Testis (tissue), 2 donors: ENCODE measurements at regions not wholly inside any gene's neighbourhood (a gene's known extent, or its start where the extent isn't known, plus 50 kb on each side); places are given as distances from the start of the nearest gene placed in this dataset.

ENCODE experiments used
- DNase-seq: peaks from one replicate; pipeline ENCODE4 v3.0.0-alpha.2; 2019
- H3K27ac ChIP-seq, 2 donors: fragments of 200-600 bp; sonication (generic); one replicate each; pipeline ENCODE4 v1.5.1; 2019
- H3K27me3 ChIP-seq: fragments of 200-600 bp; sonication (generic); one replicate; pipeline ENCODE4 v1.5.1; 2019
- H3K36me3 ChIP-seq: fragments of 200-600 bp; sonication (generic); one replicate; pipeline ENCODE4 v1.5.1; 2017; ENCODE audit warnings: low read depth; ENCODE audit errors: missing control alignments
- H3K4me1 ChIP-seq: fragments of 200-600 bp; sonication (generic); one replicate; pipeline ENCODE4 v1.5.1; 2019
- H3K4me3 ChIP-seq, 2 donors: fragments of 200-600 bp; sonication (generic); one replicate each; pipeline ENCODE4 v1.5.1; 2017 to 2019
- H3K9me3 ChIP-seq: fragments of 200-600 bp; sonication (generic); one replicate; pipeline ENCODE4 v1.5.1; 2017
- CTCF ChIP-seq, 3 experiments: fragments of 450-650 bp in 2 of 3; fragments of 200-600 bp in 1 of 3; sonication (generic) in 1 of 3; IDR thresholded peaks; one replicate each; pipeline ENCODE4 v1.5.1; 2016 to 2019; ENCODE audit warnings: antibody characterized with exemption in 3 of 3, mild to moderate bottlenecking in 2 of 3, moderate library complexity in 1 of 3
- POLR2A ChIP-seq: fragments of 450-650 bp; IDR thresholded peaks from one replicate; pipeline ENCODE4 v1.6.1; 2017; ENCODE audit warnings: antibody characterized with exemption, mild to moderate bottlenecking, moderate library complexity
- WGBS, 2 donors: methylation state at CpG; one replicate each; pipeline ENCODE4 v1.1.5; 2018; 5-methylcytosine and 5-hydroxymethylcytosine counted together
- intact Hi-C: fragments of 100-400 bp; cut with DNase I; formaldehyde crosslinking; loops from one replicate; pipeline ENCODE4 v1.15.1; 2023; ENCODE audit warnings: low total_unique reads

DNA sequence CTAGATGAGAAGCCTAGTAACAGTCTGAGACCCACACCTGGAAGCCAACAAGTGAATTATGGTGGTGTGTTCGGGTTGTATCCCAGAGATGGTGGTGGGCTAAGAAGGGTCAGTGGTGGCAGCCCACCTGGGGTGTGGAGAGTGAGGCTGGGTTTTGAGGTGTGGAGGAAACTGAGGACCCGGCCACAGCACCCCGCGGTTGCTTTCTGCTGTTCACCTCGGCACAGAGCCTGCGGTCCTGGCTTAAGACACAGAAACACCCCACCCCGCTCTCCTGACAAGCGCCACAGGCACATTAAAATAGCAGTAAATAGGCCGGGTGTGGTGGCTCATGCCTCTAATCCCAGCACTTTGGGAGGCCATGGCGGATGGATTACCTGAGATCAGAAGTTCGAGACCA is 395.1 kb downstream of the GLRX3 start:
- no peaks in the 10 kb centered on the region for H3K27me3 ChIP-seq
- H3K4me1 ChIP-seq, result no peaks in the 10 kb centered on the region
- no peaks in the 10 kb centered on the region for H3K9me3 ChIP-seq
- intact Hi-C loops, result no loop called here
- no peaks in the 10 kb centered on the region for H3K36me3 ChIP-seq
- WGBS, 2 donors, result 87 to 93% methylated on average over 11 of the region's 11 CpGs
- TF ChIP-seq POLR2A (no peak), CTCF (IDR thresholded peaks at IDR 0.05) (no peak)
- H3K4me3 ChIP-seq, result no peak overlapping the region
- no peak overlapping the region for H3K27ac ChIP-seq
- no peak for DNase-seq

DNA sequence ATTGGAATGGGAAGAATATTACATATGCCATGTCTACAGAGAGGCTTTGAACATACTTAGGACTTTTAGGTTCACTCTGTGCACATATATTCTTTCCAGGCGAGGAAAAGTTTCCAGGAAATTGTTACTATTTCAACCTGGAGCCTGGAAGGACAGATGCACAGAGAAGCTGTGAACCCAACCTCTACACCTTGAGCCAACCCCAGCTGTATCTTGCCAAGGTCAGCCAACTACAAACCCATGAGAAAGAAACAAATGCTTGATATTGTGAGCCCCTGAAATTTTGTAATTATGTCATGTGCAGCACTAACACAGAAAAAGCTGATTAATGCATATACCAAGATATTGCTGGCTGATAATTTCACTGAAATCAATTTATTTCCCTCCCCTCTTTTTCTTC is 404.9 kb downstream of the GLRX3 start:
- no peak for TF ChIP-seq CTCF (IDR thresholded peaks at IDR 0.05)
- TF ChIP-seq POLR2A, result no peak
- Histone ChIP-seq H3K27me3 (no peaks in the 10 kb centered on the region), H3K4me1 (no peaks in the 10 kb centered on the region), H3K27ac (no peak overlapping the region), H3K36me3 (no peaks in the 10 kb centered on the region), H3K9me3 (no peaks in the 10 kb centered on the region), H3K4me3 (no peak overlapping the region)
- DNase-seq, result no peak
- WGBS, 2 donors, result 80 to 82% methylated on average over 1 of the region's 1 CpG
- intact Hi-C loops, result no loop called here

DNA sequence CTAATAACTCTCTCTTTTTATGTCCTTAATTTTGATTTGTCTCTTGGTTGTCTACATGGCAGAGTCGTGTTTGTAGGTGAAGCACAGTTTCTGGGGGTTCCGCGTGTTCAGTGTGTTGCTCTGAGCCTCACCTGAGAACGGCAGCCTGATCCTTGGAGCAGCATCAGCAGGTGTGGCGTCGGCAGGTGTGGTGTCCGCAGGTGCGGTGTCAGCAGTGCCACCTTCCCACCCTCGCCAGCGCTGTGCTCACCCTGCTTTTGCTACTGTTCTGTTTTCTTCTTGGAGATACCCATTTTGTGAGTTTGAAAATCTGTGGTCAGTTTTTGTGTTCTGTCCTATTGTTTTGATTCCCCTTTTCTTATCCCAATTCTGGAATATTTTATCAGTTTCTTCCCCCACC is 406.6 kb downstream of the GLRX3 start:
- Histone ChIP-seq H3K27me3 (no peaks in the 10 kb centered on the region), H3K4me3 (no peak overlapping the region), H3K27ac (no peak overlapping the region), H3K36me3 (no peaks in the 10 kb centered on the region), H3K9me3 (no peaks in the 10 kb centered on the region), H3K4me1 (no peaks in the 10 kb centered on the region)
- WGBS, 2 donors, result 80 to 87% methylated on average over 10 of the region's 10 CpGs
- intact Hi-C loops, result no loop called here
- TF ChIP-seq CTCF (IDR thresholded peaks at IDR 0.05) (no peak), POLR2A (no peak)
- no peak for DNase-seq

DNA sequence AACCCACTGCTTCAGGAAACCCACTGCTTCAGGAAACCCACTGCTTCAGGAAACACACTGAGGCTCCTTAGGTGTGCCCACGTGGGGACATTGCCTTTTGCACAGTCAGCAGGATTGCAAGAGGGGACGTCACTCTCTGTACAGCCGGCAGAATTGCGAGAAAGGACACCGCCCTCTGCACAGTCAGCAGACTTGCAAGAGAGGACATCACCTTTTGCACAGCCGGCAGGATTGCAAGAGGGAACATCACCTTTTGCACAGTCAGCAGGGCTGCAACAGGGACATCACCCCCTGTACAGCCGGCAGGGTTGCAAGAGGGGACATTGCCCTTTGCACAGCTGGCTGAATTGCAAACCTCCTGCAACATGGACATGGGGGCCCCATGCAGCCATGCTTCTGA is 407.6 kb downstream of the GLRX3 start:
- no peaks in the 10 kb centered on the region for H3K27me3 ChIP-seq
- 65 to 75% methylated on average over 7 of the region's 7 CpGs for WGBS, 2 donors
- DNase-seq, result no peak
- no peaks in the 10 kb centered on the region for H3K9me3 ChIP-seq
- no peak for TF ChIP-seq POLR2A
- no peak for TF ChIP-seq CTCF (IDR thresholded peaks at IDR 0.05)
- no peak overlapping the region for H3K4me3 ChIP-seq
- no peaks in the 10 kb centered on the region for H3K4me1 ChIP-seq
- H3K27ac ChIP-seq, result no peak overlapping the region
- intact Hi-C loops, result no loop called here
- H3K36me3 ChIP-seq, result no peaks in the 10 kb centered on the region

DNA sequence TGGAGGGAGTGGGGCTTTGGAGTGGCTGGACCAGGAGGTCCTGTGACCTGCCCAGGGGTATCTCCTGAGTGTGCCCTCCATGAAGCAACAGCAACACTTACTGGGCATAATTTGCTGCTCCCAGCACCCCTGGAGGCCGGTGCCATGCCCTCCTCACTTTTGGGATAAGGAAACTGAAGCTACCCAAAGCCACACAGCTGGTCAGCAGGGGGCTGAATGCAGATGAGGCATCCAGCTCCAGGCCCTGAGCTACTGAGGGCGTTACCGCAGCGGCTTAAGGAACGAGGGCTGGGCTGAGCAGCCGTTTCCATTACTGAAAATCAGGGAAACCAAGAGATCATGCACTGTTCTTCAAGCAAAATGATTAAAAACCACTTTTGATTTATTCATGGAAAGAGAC is 408.9 kb downstream of the GLRX3 start:
- Histone ChIP-seq H3K9me3 (no peaks in the 10 kb centered on the region), H3K36me3 (no peaks in the 10 kb centered on the region), H3K27ac (no peak overlapping the region), H3K27me3 (no peaks in the 10 kb centered on the region), H3K4me1 (no peaks in the 10 kb centered on the region), H3K4me3 (no peak overlapping the region)
- TF ChIP-seq CTCF (IDR thresholded peaks at IDR 0.05) (no peak), POLR2A (no peak)
- intact Hi-C loops, result no loop called here
- 48 to 53% methylated on average over 6 of the region's 6 CpGs for WGBS, 2 donors
- no peak for DNase-seq
